Effector memory CD4-positive, alpha-beta T cell (primary cell): ENCODE measurements at regions not wholly inside any gene's neighbourhood (a gene's known extent, or its start where the extent isn't known, plus 50 kb on each side); places are given as distances from the start of the nearest gene placed in this dataset.

ENCODE experiments used
- DNase-seq, 3 donors: peaks; one replicate each; pipeline ENCODE4 v3.0.0-alpha.2; 2020
- H3K27ac ChIP-seq: 2 replicates; pipeline ENCODE4 v1.7.0; 2013; ENCODE audit warnings: mild to moderate bottlenecking, low read length, moderate library complexity; ENCODE audit not compliant: insufficient read depth, poor library complexity, severe bottlenecking
- H3K27me3 ChIP-seq: replicated peaks from 2 replicates; pipeline ENCODE4 v1.7.0; 2013; ENCODE audit warnings: mild to moderate bottlenecking, low read length; ENCODE audit not compliant: insufficient read depth, control insufficient read depth, poor library complexity, severe bottlenecking
- H3K36me3 ChIP-seq: 2 replicates; pipeline ENCODE4 v1.7.0; 2013; ENCODE audit warnings: mild to moderate bottlenecking, low read length, moderate library complexity; ENCODE audit not compliant: control insufficient read depth, insufficient read depth
- H3K4me1 ChIP-seq: 2 replicates; pipeline ENCODE4 v1.7.0; 2013; ENCODE audit warnings: low read length, mild to moderate bottlenecking; ENCODE audit not compliant: control insufficient read depth, insufficient read depth, poor library complexity, severe bottlenecking
- H3K4me3 ChIP-seq: 2 replicates; pipeline ENCODE4 v1.7.0; 2013; ENCODE audit warnings: low read length, low read depth, mild to moderate bottlenecking; ENCODE audit not compliant: insufficient read depth, poor library complexity, severe bottlenecking
- H3K9me3 ChIP-seq: 2 replicates; pipeline ENCODE4 v1.7.0; 2013; ENCODE audit warnings: mild to moderate bottlenecking, low read length, moderate library complexity; ENCODE audit not compliant: control insufficient read depth

DNA sequence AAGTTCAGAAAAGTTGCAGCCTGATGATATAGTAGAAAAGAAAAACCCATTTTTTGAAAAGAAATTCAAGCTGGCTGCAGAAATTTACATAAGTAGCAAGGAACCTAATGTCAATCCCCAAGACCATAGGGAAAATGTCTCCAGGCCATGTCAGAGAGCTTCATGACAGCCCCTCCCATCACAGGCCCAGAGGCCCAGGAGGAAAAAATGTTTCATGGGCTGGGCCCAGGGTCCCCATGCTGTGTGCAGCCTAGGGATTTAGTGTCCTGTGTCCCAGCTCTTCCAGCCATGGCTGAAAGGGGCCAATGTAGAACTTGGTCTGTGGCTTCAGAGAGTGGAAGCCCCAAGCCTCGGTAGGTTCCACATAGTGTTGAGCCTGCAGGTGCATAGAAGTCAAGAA lies 220.3 kb downstream of the CSNK1G3 start:
- Histone ChIP-seq H3K4me3 (no peak overlapping the region), H3K36me3 (no peaks in the 10 kb centered on the region), H3K27me3 (no peaks in the 10 kb centered on the region), H3K9me3 (peaks cover 5% of the 10 kb centered on the region), H3K4me1 (no peaks in the 10 kb centered on the region), H3K27ac (no peak overlapping the region)
- DNase-seq = no peak

DNA sequence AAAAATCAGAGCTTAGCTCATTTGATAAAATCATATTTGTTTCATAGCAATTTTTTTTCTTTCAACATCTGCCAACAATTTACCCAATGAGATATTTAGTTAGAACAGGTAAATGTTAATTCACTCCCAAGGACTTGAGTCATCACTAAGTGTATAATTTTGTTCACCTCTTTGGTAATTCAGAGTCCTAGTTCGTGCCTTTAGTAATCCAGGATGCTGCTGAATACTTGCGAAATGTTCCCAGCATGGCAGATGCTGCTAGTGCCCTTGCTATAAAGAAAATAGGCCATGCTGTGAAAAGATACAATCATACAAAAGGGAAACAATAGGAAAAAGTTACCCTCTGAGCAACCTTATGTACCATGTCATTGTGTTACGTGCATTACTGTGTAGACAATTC lies 210.5 kb downstream of the CSNK1G3 start:
- Histone ChIP-seq H3K4me3 (no peak overlapping the region), H3K27ac (no peak overlapping the region), H3K9me3 (no peaks in the 10 kb centered on the region)

DNA sequence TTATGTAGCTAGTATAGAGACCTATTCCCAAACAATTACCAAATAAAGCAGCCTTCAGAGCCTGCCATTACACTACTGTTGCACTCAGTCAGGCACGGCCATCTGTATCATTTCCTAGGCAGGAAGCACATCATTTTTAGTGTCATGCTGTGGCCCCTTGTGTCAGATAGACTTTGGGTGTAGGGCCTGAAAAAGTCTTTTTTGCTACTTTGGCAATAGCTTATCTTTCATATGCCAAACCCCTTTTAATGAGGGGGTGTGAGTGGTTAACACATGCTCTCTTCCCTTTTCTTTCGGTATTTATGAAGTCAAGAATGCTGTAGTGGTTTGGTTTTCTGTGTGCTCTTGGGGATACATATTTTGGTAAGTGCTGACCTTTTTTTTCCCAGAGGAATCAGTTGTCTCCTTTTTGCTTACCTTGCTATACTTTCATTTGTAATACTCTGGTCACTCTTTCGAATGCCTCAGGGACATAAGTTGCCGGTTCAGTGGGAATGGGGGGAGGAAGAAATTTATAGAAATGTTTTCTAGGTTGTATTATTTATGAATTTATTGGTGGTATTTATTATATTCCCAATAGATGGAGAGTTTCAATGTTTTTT lies 209.8 kb downstream of the CSNK1G3 start:
- Histone ChIP-seq H3K4me1 (no peaks in the 10 kb centered on the region), H3K27me3 (no peaks in the 10 kb centered on the region), H3K9me3 (no peaks in the 10 kb centered on the region), H3K36me3 (no peaks in the 10 kb centered on the region), H3K27ac (no peak overlapping the region), H3K4me3 (no peak overlapping the region)
- DNase-seq = no peak

More for the DNA sequence above, 210.5 kb downstream of the CSNK1G3 start:
- Histone ChIP-seq H3K27me3 (no peaks in the 10 kb centered on the region), H3K36me3 (no peaks in the 10 kb centered on the region), H3K4me1 (no peaks in the 10 kb centered on the region)
- no peak for DNase-seq

DNA sequence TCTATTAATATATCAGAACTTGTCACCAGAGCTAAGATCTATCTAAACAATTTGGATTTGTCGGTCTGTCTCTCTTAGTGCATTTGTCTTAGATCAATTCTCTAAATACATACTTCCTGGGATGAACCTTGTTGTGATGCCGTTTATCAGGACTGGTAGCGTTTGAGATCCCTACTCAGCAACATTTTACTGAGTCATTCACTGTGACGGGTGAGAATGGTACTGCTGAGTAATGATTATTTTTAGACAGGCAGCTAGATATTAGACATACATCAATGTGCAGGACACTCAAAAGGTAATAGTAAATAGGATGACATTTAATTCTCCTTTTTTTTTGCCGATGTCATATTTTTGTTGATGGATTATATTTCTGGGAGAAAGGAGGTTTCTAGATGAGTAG lies 209.0 kb downstream of the CSNK1G3 start:
- Histone ChIP-seq H3K27me3 (no peaks in the 10 kb centered on the region), H3K4me3 (no peak overlapping the region), H3K4me1 (no peaks in the 10 kb centered on the region), H3K9me3 (no peaks in the 10 kb centered on the region), H3K27ac (no peak overlapping the region), H3K36me3 (no peaks in the 10 kb centered on the region)
- DNase-seq = no peak

DNA sequence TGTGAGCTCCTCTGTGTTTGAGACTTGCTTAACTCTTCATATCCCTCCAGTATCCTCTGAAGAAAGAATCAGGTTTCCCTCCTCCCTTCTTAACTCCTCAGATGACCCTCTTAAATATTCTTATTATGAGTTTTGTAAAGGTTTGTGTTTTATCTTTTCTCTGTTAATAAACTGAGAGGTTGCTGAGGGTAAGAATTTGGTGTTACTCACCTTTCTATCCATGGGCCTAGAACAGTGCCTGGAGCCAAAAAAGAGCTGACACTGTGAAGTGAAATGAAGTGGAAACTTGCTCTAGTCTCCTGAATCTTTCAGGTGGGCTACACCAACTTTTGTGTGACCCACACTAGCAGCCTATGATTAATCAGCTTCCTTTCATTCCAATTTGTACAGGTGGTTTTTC lies 208.4 kb downstream of the CSNK1G3 start:
- H3K27ac ChIP-seq = no peak overlapping the region
- no peaks in the 10 kb centered on the region for H3K9me3 ChIP-seq
- no peak for DNase-seq
- H3K27me3 ChIP-seq = no peaks in the 10 kb centered on the region
- H3K4me1 ChIP-seq = no peaks in the 10 kb centered on the region
- H3K36me3 ChIP-seq = no peaks in the 10 kb centered on the region
- no peak overlapping the region for H3K4me3 ChIP-seq

DNA sequence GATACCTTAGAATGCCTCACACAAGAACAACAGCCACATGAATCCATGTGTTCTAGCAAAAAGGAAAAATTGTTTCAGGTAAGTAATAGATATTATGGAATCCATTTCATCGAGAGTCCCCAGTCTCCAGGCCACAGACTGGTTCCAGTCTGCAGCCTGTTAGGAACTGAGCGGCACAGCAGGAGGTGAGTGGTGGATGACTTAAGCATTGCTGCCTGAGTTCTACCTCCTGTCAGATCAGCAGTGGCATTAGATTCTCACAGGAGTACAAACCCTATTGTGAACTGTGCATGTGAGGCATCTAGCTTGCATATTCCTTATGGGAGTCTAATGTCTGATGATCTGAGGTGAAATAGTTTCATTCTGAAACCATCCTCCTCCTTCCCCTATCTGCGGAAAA lies 207.0 kb downstream of the CSNK1G3 start:
- Histone ChIP-seq H3K27me3 (no peaks in the 10 kb centered on the region), H3K4me3 (no peak overlapping the region), H3K9me3 (no peaks in the 10 kb centered on the region), H3K4me1 (no peaks in the 10 kb centered on the region), H3K36me3 (no peaks in the 10 kb centered on the region), H3K27ac (no peak overlapping the region)
- DNase-seq = no peak

DNA sequence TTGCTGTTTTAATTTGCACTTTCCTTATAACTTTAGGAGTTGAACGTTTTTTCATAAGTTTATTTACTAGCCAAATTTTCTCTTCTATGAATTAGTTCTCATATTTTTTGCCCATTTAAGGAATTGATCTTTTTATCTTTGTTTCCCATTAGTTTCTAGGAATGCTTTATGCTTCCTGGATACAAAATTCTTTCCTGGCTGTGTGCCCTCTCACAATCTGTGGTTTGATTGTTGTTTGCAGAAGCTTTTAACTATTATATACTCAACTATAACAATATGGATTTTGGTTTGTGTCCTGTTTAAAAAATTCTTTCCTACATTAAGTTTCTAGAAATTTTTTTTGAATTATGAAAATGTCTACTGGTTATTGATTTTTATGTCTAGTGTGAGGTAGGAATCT lies 206.3 kb downstream of the CSNK1G3 start:
- H3K27ac ChIP-seq = no peak overlapping the region
- H3K36me3 ChIP-seq = no peaks in the 10 kb centered on the region
- H3K4me3 ChIP-seq = no peak overlapping the region
- H3K27me3 ChIP-seq = no peaks in the 10 kb centered on the region
- DNase-seq = no peak
- no peaks in the 10 kb centered on the region for H3K4me1 ChIP-seq
- H3K9me3 ChIP-seq = no peaks in the 10 kb centered on the region

DNA sequence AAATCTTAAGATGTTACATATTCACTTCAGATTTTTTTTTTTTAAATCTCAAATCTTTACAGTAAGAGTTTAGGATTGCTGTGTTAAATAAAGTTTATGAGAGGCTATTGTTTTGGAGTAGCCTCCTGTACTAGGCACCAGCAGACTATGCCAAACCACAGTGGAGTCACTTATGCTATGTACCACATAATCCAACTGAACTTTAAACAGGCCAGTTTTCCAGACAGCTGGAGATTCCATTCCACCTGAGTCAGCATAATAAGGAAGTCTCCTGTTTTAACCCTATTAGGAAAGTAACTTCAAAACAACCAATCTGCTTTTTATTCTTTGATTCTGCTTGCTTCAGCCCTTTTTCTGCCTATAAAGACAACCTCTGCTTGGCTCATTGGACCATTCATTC lies 205.2 kb downstream of the CSNK1G3 start:
- no peak overlapping the region for H3K4me3 ChIP-seq
- no peak overlapping the region for H3K27ac ChIP-seq
- no peaks in the 10 kb centered on the region for H3K36me3 ChIP-seq
- no peaks in the 10 kb centered on the region for H3K4me1 ChIP-seq
- no peaks in the 10 kb centered on the region for H3K27me3 ChIP-seq
- no peak for DNase-seq
- no peaks in the 10 kb centered on the region for H3K9me3 ChIP-seq

DNA sequence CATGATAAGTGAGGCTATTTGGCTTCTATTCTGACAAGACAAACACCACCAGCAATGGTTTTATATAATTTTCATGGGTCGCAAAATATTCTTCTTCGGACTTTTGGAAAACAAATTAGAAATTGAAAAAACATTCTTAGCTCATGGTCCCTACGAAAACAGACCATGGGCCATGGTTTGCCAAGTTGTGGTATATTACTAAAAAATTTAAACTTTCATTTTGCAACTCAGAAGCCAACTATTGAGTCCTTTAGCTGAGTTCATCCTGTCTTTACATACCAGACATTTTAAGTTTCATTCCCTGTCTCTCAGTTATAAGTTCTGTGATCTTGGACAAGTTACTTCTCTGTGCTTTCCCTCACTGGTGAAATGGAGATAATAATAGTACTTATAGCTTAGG lies 198.1 kb downstream of the CSNK1G3 start:
- H3K27ac ChIP-seq = no peak overlapping the region
- no peak overlapping the region for H3K4me3 ChIP-seq
- no peaks in the 10 kb centered on the region for H3K27me3 ChIP-seq
- H3K4me1 ChIP-seq = no peaks in the 10 kb centered on the region
- no peaks in the 10 kb centered on the region for H3K9me3 ChIP-seq
- no peaks in the 10 kb centered on the region for H3K36me3 ChIP-seq
- no peak for DNase-seq

DNA sequence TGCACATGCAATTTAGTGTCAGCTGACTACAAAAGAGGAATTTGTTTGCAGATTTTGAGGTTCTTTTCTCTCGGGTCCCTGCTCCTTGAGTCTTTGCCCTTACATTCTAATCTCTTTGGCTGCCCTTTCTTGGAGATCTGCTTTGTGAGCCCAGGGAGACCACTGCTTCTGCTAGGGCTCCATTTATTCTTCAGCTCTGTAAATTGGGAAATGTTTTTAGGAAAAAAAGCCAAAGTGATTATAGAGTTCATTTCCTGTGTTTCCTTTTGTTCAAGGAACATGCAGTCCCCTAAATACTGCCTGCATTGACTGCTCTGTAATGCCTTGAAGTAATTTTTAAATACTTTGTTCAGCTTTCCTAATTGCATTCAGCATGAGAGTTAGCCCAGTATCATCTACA lies 197.4 kb downstream of the CSNK1G3 start:
- Histone ChIP-seq H3K9me3 (no peaks in the 10 kb centered on the region), H3K4me3 (no peak overlapping the region), H3K36me3 (no peaks in the 10 kb centered on the region), H3K27ac (no peak overlapping the region), H3K4me1 (no peaks in the 10 kb centered on the region), H3K27me3 (no peaks in the 10 kb centered on the region)
- no peak for DNase-seq
